H1 (cell line): ENCODE measurements at regions not wholly inside any gene's neighbourhood (a gene's known extent, or its start where the extent isn't known, plus 50 kb on each side); places are given as distances from the start of the nearest gene placed in this dataset.
"Not testable (repeated sequence)": the region's sequence is repeated elsewhere in the genome, so short reads cannot be mapped to it uniquely, and the experiment has no call there.

Source experiments
- CTCF ChIA-PET: fragments of 300-600 bp; sonication (Branson Sonifier 250); formaldehyde crosslinking; loops from one replicate; lab custom pipeline; 2021; ENCODE audit not compliant: partially characterized antibody; lab: Charles Lee
- POLR2A ChIA-PET: fragments of 300-600 bp; sonication (Branson Sonifier 250); formaldehyde crosslinking; loops from one replicate; lab custom pipeline; 2021; ENCODE audit warnings: inconsistent platforms; ENCODE audit not compliant: partially characterized antibody; lab: Charles Lee
- DNase-seq, 2 experiments: peaks; one replicate each; pipeline versions ENCODE4 v3.0.0 to v3.0.0-alpha.2; 2010 to 2022; ENCODE audit warnings: low spot score in 2 of 2, low read depth in 1 of 2, mixed read lengths in 1 of 2
- FAIRE-seq: peaks from 2 replicates; lab custom pipeline; 2011; peaks lifted over from hg19 to GRCh38; lab: Jason Lieb, UNC
- H2AFZ ChIP-seq: 2 replicates; pipeline ENCODE4 v1.8.1; 2012; ENCODE audit warnings: low read length, inconsistent platforms
- H2AK5ac ChIP-seq: 2 replicates; pipeline ENCODE4 v1.6.1; 2013; ENCODE audit warnings: low read depth, low read length
- H2BK120ac ChIP-seq: replicated peaks from 2 replicates; pipeline ENCODE3; 2013; ENCODE audit warnings: low read depth, low read length, inconsistent platforms
- H2BK12ac ChIP-seq: 2 replicates; pipeline ENCODE4 v1.6.1; 2013; ENCODE audit warnings: low read depth, low read length
- H2BK15ac ChIP-seq: 2 replicates; pipeline ENCODE4 v1.6.1; 2013; ENCODE audit warnings: low read length
- H2BK20ac ChIP-seq: 2 replicates; pipeline ENCODE4 v1.6.1; 2013; ENCODE audit warnings: low read length
- H2BK5ac ChIP-seq: 2 replicates; pipeline ENCODE4 v1.6.1; 2013; ENCODE audit warnings: low read depth, low read length
- H3K14ac ChIP-seq: 2 replicates; pipeline ENCODE4 v1.6.1; 2013; ENCODE audit warnings: inconsistent platforms; ENCODE audit not compliant: insufficient read length
- H3K18ac ChIP-seq: 2 replicates; pipeline ENCODE4 v1.6.1; 2013; ENCODE audit warnings: low read length; ENCODE audit errors: extremely low read depth
- H3K23ac ChIP-seq: 2 replicates; pipeline ENCODE4 v1.6.1; 2013; ENCODE audit warnings: inconsistent platforms; ENCODE audit not compliant: insufficient read length
- H3K23me2 ChIP-seq: 2 replicates; pipeline ENCODE4 v1.6.1; 2013; ENCODE audit warnings: low read depth, low read length
- H3K27ac ChIP-seq: 2 replicates; pipeline ENCODE4 v1.6.1; 2011; ENCODE audit warnings: low read depth, low read length, inconsistent platforms
- H3K27me3 ChIP-seq, 4 experiments: replicated peaks in 1 of 4; 1 replicate in 1 of 4; 2 replicates in 3 of 4; pipeline versions ENCODE4 v1.6.1 to v1.8.1; 2011 to 2013; ENCODE audit warnings: low read length in 3 of 4, mild to moderate bottlenecking in 3 of 4, inconsistent platforms in 2 of 4, mixed read lengths in 2 of 4, moderate library complexity in 1 of 4; ENCODE audit not compliant: control insufficient read depth in 3 of 4, insufficient read depth in 3 of 4; ENCODE audit errors: extremely low read depth in 1 of 4
- H3K36me3 ChIP-seq, 4 experiments: 2 replicates each; pipeline versions ENCODE4 v1.6.1 to v1.8.1; 2011 to 2013; ENCODE audit warnings: mild to moderate bottlenecking in 4 of 4, low read length in 3 of 4, moderate library complexity in 2 of 4, control low read depth in 1 of 4, inconsistent platforms in 1 of 4; ENCODE audit not compliant: insufficient read depth in 4 of 4, control insufficient read depth in 2 of 4
- H3K4ac ChIP-seq: replicated peaks from 2 replicates; pipeline ENCODE3; 2013; ENCODE audit warnings: low read length, low read depth, mixed read lengths, inconsistent platforms; ENCODE audit not compliant: insufficient read length
- H3K4me1 ChIP-seq, 4 experiments: replicated peaks in 1 of 4; 1 replicate in 1 of 4; 2 replicates in 3 of 4; pipeline versions ENCODE4 v1.6.1 to v1.8.1; 2011 to 2013; ENCODE audit warnings: low read length in 3 of 4, inconsistent platforms in 2 of 4, mixed read lengths in 1 of 4; ENCODE audit not compliant: insufficient read depth in 4 of 4, control insufficient read depth in 3 of 4
- H3K4me2 ChIP-seq, 2 experiments: 2 replicates each; pipeline versions ENCODE4 v1.6.1 to v1.8.1; 2011 to 2013; ENCODE audit warnings: low read depth in 2 of 2, low read length in 2 of 2, control low read depth in 1 of 2, inconsistent platforms in 1 of 2, mild to moderate bottlenecking in 1 of 2; ENCODE audit not compliant: insufficient read depth in 1 of 2
- H3K4me3 ChIP-seq, 4 experiments: fragments of 200-600, 300-600 bp in 1 of 4; sonication (generic), shearing (Covaris generic), sonication (Bioruptor Twin) in 1 of 4; 2 replicates each; pipeline versions ENCODE4 v1.5.1 to v1.8.1; 2011 to 2016; ENCODE audit warnings: low read length in 4 of 4, low read depth in 3 of 4, control low read depth in 2 of 4, inconsistent platforms in 2 of 4, mild to moderate bottlenecking in 2 of 4, mixed read lengths in 1 of 4, moderate library complexity in 1 of 4; ENCODE audit not compliant: insufficient read depth in 2 of 4; ENCODE audit errors: extremely low read depth in 1 of 4
- H3K56ac ChIP-seq: replicated peaks from 2 replicates; pipeline ENCODE3; 2013; ENCODE audit warnings: low read depth, mild to moderate bottlenecking, mixed read lengths, low read length, inconsistent platforms; ENCODE audit not compliant: insufficient read length
- H3K79me1 ChIP-seq: 2 replicates; pipeline ENCODE4 v1.6.1; 2013; ENCODE audit warnings: low read depth, low read length, control low read depth
- H3K79me2 ChIP-seq, 2 experiments: 2 replicates each; pipeline versions ENCODE4 v1.6.1 to v1.8.1; 2012 to 2013; ENCODE audit warnings: low read length in 2 of 2, mild to moderate bottlenecking in 2 of 2, inconsistent platforms in 1 of 2; ENCODE audit not compliant: insufficient read depth in 2 of 2, control insufficient read depth in 1 of 2
- H3K9ac ChIP-seq, 4 experiments: replicated peaks in 1 of 4; 1 replicate in 1 of 4; 2 replicates in 3 of 4; pipeline versions ENCODE4 v1.6.1 to v1.8.1; 2011 to 2013; ENCODE audit warnings: low read depth in 3 of 4, low read length in 3 of 4, control low read depth in 2 of 4, mild to moderate bottlenecking in 2 of 4, moderate library complexity in 2 of 4, inconsistent platforms in 1 of 4; ENCODE audit errors: extremely low read depth in 1 of 4
- H3K9me3 ChIP-seq, 2 experiments: 2 replicates each; pipeline versions ENCODE4 v1.6.1 to v1.8.1; 2012 to 2013; ENCODE audit warnings: mild to moderate bottlenecking in 2 of 2, moderate library complexity in 2 of 2, control low read depth in 1 of 2, inconsistent platforms in 1 of 2, low read depth in 1 of 2, low read length in 1 of 2, mixed read lengths in 1 of 2; ENCODE audit not compliant: insufficient read depth in 2 of 2
- H4K20me1 ChIP-seq, 2 experiments: replicated peaks in 1 of 2; 2 replicates each; pipeline versions ENCODE3 to v1.8.1; 2011 to 2013; ENCODE audit warnings: inconsistent platforms in 2 of 2, low read length in 2 of 2, mild to moderate bottlenecking in 1 of 2; ENCODE audit not compliant: insufficient read depth in 2 of 2, control insufficient read depth in 1 of 2
- H4K5ac ChIP-seq: 2 replicates; pipeline ENCODE4 v1.6.1; 2013; ENCODE audit warnings: low read length, low read depth, mixed read lengths, inconsistent platforms; ENCODE audit not compliant: insufficient read length
- H4K8ac ChIP-seq: 2 replicates; pipeline ENCODE4 v1.8.0; 2013; ENCODE audit warnings: mild to moderate bottlenecking, moderate library complexity, low read length, inconsistent platforms; ENCODE audit not compliant: insufficient read depth; ENCODE audit errors: extremely low read depth
- H4K91ac ChIP-seq: replicated peaks from 2 replicates; pipeline ENCODE3; 2013; ENCODE audit warnings: low read length, mixed read lengths, inconsistent platforms; ENCODE audit not compliant: insufficient read length
- WGBS, 2 experiments: shearing (Covaris generic) in 1 of 2; methylation state at CpG; one replicate each; pipeline versions ENCODE4 v1.1.6 to v1.1.7; 2013 to 2015; ENCODE audit warnings: low lambda C conversion rate in 2 of 2, mixed read lengths in 2 of 2, inconsistent platforms in 1 of 2, low coverage in 1 of 2, missing lambda C conversion rate in 1 of 2; ENCODE audit not compliant: insufficient replicate concordance in 2 of 2, insufficient coverage in 1 of 2, insufficient read length in 1 of 2; ENCODE audit errors: extremely low coverage in 1 of 2, missing lambda C conversion rate in 1 of 2; 5-methylcytosine and 5-hydroxymethylcytosine counted together

GRCh38 chr20:47889751-47890150 lies 104.5 kb upstream of the SULF2 start:
- H2AFZ ChIP-seq, H2BK20ac ChIP-seq, H4K20me1 ChIP-seq, H2BK15ac ChIP-seq, H3K9ac ChIP-seq, H4K91ac ChIP-seq, H3K23me2 ChIP-seq, H3K4me2 ChIP-seq, H3K14ac ChIP-seq, H3K4me3 ChIP-seq, H3K56ac ChIP-seq, H3K23ac ChIP-seq, H2BK120ac ChIP-seq, H3K27ac ChIP-seq, CTCF ChIA-PET, H3K27me3 ChIP-seq, POLR2A ChIA-PET, H2BK5ac ChIP-seq, H3K9me3 ChIP-seq, H3K36me3 ChIP-seq, H3K18ac ChIP-seq, DNase-seq, H4K5ac ChIP-seq, H3K4me1 ChIP-seq, FAIRE-seq, H4K8ac ChIP-seq, H3K79me2 ChIP-seq, H2BK12ac ChIP-seq, H2AK5ac ChIP-seq, H3K4ac ChIP-seq, H3K79me1 ChIP-seq: not testable (repeated sequence)
- WGBS, 2 experiments, result 95% methylated on average over 11 of the region's 12 CpGs; no CpG with 5 or more reads in 1 of the 2 experiments
